ENCODE measurements at regions not wholly inside any gene's neighbourhood (a gene's known extent, or its start where the extent isn't known, plus 50 kb on each side); places are given as distances from the start of the nearest gene placed in this dataset.

- no peak overlapping the region for H3K27ac ChIP-seq
- in situ Hi-C loops (cut with MboI; ENCODE audit: low pct_unique_long_range_greater_than_20kb in 2 of 9, low sequenced_read_pairs in 9 of 9, unreplicated experiment in 9 of 9): no loop called here
- peak in 1 of 8 experiments; percentile 56 for ATAC-seq (replicated peaks in 6 of 8)
- H3K4me3 ChIP-seq: no peak overlapping the region
- H3K4me1 ChIP-seq (replicated peaks in 1 of 2): peaks cover 0 to 3% of the 10 kb centered on the region in 2 donors
Observed at GRCh38 chr9:115972362-115972761, 181.2 kb upstream of the PAPPA start.

DNA sequence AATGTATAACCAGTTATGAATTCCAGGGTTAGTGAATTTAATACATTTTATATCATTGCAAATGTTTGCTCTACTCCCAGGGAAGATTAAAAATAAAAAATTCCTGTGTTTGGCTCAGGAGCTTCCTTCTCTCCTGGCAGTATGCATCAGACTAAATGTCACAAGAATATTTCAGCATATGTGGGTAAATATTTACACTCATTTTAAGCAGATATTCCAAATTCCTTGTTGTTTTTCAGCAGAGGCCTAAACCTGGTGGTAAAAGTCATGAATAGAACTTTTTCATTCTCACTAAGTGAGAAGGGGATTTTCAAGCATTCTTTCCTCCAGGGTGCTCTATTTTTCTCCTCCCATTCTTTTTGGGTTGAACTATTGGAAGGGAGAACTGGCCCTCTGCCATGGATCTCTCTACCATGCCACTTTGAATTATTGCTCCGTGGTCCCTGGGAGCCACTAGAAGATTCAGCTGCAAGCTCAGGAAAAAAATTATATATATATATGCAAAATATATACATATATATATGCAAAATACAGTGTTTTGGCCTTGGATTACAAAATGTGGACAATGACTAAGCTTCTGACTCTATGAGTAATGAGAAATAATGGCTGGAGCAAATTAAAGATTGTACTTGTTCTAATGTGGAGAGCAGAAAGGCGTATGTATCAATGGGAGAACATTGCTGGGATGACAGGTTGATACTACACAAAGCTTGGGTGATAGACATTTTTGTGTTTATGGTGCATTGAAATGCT lies 180.6 kb upstream of the PAPPA start:
- ATAC-seq (replicated peaks in 6 of 8): peak in 1 of 8 experiments; percentile 84
- in situ Hi-C loops (cut with MboI; ENCODE audit: low pct_unique_long_range_greater_than_20kb in 2 of 9, low sequenced_read_pairs in 9 of 9, unreplicated experiment in 9 of 9): no loop called here
- 14 to 100% (median 87%) methylated on average over 1 to 2 of the region's 2 CpGs; no CpG with 5 or more reads in 2 of the 10 experiments for WGBS, 10 experiments
- H3K4me3 ChIP-seq: no peak overlapping the region
- peaks cover 0 to 3% of the 10 kb centered on the region in 2 donors for H3K4me1 ChIP-seq (replicated peaks in 1 of 2)
- H3K27ac ChIP-seq: no peak overlapping the region

DNA sequence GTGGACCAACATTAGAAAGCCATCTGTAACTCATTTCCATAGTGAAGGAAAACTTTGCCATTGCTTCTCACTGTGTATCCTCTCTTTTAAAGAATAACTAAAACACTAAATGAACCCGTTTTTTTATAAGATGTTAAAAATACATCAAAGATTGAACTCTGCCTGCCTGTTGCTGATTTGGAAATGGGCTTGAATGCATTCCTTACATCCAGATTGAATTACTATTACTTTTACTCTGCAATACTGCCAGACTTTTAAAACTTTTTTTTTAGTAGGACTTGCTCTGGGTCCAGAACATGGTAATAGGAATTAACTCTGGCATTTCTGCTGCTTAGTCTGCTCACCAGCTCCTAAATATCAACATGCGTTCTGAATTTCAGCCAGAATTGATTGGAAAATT lies 176.8 kb upstream of the PAPPA start:
- 20 to 100% (median 71%) methylated on average over 1 to 2 of the region's 2 CpGs; no CpG with 5 or more reads in 1 of the 10 experiments for WGBS, 10 experiments
- H3K4me3 ChIP-seq: no peak overlapping the region
- in situ Hi-C loops (cut with MboI; ENCODE audit: low pct_unique_long_range_greater_than_20kb in 2 of 9, low sequenced_read_pairs in 9 of 9, unreplicated experiment in 9 of 9): loop anchor here in 1 of 9 experiments (25.0 kb wide), 1 partner anchor 111 kb away; no protein-coding TSS in a partner anchor
- no peak overlapping the region for H3K27ac ChIP-seq
- no peak for ATAC-seq (replicated peaks in 6 of 8)
- no peaks in the 10 kb centered on the region for H3K4me1 ChIP-seq (replicated peaks in 1 of 2)

GRCh38 chr9:115978091-115978490 lies 175.5 kb upstream of the PAPPA start:
- in situ Hi-C loops (cut with MboI; ENCODE audit: low pct_unique_long_range_greater_than_20kb in 2 of 9, low sequenced_read_pairs in 9 of 9, unreplicated experiment in 9 of 9): loop anchor here in 1 of 9 experiments (25.0 kb wide), 1 partner anchor 109 kb away; no protein-coding TSS in a partner anchor
- peak in 3 of 8 experiments; percentile 53 to 95 (median 94) for ATAC-seq (replicated peaks in 6 of 8)

DNA sequence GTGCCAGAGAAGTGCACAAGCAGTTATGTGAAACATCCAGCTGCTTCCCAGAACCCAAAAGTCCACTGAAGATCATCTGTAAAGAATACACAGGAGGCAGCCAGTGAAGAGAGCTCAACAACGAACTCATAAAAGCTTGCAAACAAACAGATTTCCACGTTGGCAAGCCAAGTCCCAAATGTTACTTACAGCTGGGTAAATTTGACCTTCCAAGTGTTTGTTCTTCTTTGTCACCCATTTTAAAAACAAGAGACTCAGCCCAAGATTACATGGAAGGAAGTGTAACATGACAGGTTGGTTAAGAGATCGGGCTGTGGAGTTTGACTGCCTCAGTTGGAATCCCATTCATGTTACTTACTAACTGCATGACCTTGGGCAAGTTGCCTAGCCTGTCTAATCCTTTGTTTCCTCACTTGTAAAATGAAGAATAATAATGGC lies 174.9 kb upstream of the PAPPA start:
- no peaks in the 10 kb centered on the region for H3K4me1 ChIP-seq (replicated peaks in 1 of 2)
- in situ Hi-C loops (cut with MboI; ENCODE audit: low pct_unique_long_range_greater_than_20kb in 2 of 9, low sequenced_read_pairs in 9 of 9, unreplicated experiment in 9 of 9): loop anchor here in 1 of 9 experiments (25.0 kb wide), 1 partner anchor 109 kb away; no protein-coding TSS in a partner anchor
- ATAC-seq (replicated peaks in 6 of 8): peak in 2 of 8 experiments; percentile 36 to 66
- no peak overlapping the region for H3K4me3 ChIP-seq
- no peak overlapping the region for H3K27ac ChIP-seq
- WGBS, 10 experiments: 0 to 88% (median 60%) methylated on average over 1 to 3 of the region's 3 CpGs; no CpG with 5 or more reads in 1 of the 10 experiments

More at GRCh38 chr9:115978091-115978490, 175.5 kb upstream of the PAPPA start:
- H3K27ac ChIP-seq: no peak overlapping the region
- no peak overlapping the region for H3K4me3 ChIP-seq
- no peaks in the 10 kb centered on the region for H3K4me1 ChIP-seq (replicated peaks in 1 of 2)

GRCh38 chr9:115980054-115980453 lies 173.5 kb upstream of the PAPPA start:
- Histone ChIP-seq H3K27ac (no peak overlapping the region), H3K4me3 (no peak overlapping the region), H3K4me1 (replicated peaks in 1 of 2) (no peaks in the 10 kb centered on the region)
- 76 to 100% (median 85%) methylated on average over 1 to 2 of the region's 2 CpGs; no CpG with 5 or more reads in 1 of the 10 experiments for WGBS, 10 experiments
- in situ Hi-C loops (cut with MboI; ENCODE audit: low pct_unique_long_range_greater_than_20kb in 2 of 9, low sequenced_read_pairs in 9 of 9, unreplicated experiment in 9 of 9): loop anchor here in 1 of 9 experiments (25.0 kb wide), 1 partner anchor 107 kb away; no protein-coding TSS in a partner anchor
- no peak for ATAC-seq (replicated peaks in 6 of 8)

DNA sequence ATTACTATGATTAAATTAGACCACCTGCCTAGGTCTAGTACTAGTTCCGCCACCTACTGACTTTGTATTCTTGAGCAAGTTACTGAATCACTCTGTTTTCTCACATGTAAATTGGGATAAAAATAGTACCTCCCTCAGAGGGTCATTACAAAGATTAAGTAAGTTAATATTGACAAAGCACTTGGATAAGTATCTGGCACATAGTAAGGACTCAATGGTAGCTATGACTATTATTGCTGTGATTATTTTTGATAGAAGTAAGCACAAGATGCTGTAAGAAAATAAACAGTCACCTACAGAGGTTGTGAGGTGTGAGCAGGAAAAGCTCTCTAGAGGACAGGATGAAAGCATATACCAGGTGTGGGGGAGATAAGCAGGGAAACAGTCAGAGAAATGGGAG lies 173.1 kb upstream of the PAPPA start:
- in situ Hi-C loops (cut with MboI; ENCODE audit: low pct_unique_long_range_greater_than_20kb in 2 of 9, low sequenced_read_pairs in 9 of 9, unreplicated experiment in 9 of 9): loop anchor here in 1 of 9 experiments (25.0 kb wide), 1 partner anchor 107 kb away; no protein-coding TSS in a partner anchor
- 86 to 100% (median 100%) methylated on average over 1 of the region's 1 CpG; no CpG with 5 or more reads in 4 of the 10 experiments for WGBS, 10 experiments
- no peak for ATAC-seq (replicated peaks in 6 of 8)
- no peaks in the 10 kb centered on the region for H3K4me1 ChIP-seq (replicated peaks in 1 of 2)
- no peak overlapping the region for H3K4me3 ChIP-seq
- H3K27ac ChIP-seq: no peak overlapping the region

DNA sequence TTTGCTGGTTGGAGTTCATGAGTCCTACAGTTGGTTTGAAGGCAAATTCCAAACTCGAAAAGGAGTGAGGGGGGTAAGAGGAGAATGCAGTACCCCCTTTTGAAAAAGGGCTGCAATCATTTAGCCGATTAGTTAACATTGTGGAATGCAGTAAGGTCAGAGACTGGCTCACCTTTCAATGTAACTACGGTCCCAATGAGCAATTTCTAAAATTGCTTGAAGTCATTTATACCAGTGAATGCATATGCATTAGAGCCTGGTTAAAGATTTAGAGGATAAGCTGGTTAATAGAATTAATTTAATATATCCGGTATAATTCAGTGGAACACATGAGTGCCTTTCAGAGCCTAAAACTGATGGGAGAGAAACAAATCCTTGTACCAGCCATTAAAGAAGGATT lies 172.6 kb upstream of the PAPPA start:
- ATAC-seq (replicated peaks in 6 of 8): no peak
- H3K4me3 ChIP-seq: no peak overlapping the region
- 60 to 100% (median 83%) methylated on average over 1 to 4 of the region's 4 CpGs; no CpG with 5 or more reads in 1 of the 10 experiments for WGBS, 10 experiments
- in situ Hi-C loops (cut with MboI; ENCODE audit: low pct_unique_long_range_greater_than_20kb in 2 of 9, low sequenced_read_pairs in 9 of 9, unreplicated experiment in 9 of 9): loop anchor here in 1 of 9 experiments (25.0 kb wide), 1 partner anchor 106 kb away; no protein-coding TSS in a partner anchor
- H3K27ac ChIP-seq: no peak overlapping the region
- H3K4me1 ChIP-seq (replicated peaks in 1 of 2): no peaks in the 10 kb centered on the region

- in situ Hi-C loops (cut with MboI; ENCODE audit: low pct_unique_long_range_greater_than_20kb in 2 of 9, low sequenced_read_pairs in 9 of 9, unreplicated experiment in 9 of 9): loop anchor here in 1 of 9 experiments (25.0 kb wide), 1 partner anchor 104 kb away; no protein-coding TSS in a partner anchor
Observed at GRCh38 chr9:115983366-115983765, 170.2 kb upstream of the PAPPA start.

DNA sequence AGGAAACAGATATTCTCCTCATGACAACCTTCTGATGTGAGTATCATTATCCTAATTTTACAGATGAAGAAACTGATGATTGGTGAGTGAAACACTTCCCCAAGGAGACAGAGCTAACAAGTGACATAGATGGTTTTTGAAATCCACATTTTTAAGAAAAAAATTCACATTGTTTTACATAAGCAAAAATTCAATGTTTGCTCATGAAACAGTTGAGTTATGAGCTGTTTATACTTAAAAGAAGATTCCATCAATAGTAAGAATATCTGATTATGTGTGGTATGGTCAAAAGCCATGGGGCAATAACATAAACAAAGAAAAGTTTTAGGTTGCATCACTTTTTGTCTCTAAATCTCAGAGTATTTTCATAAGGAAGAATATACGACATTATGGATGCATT lies 167.9 kb upstream of the PAPPA start:
- Histone ChIP-seq H3K27ac (no peak overlapping the region), H3K4me3 (no peak overlapping the region), H3K4me1 (replicated peaks in 1 of 2) (no peaks in the 10 kb centered on the region)
- in situ Hi-C loops (cut with MboI; ENCODE audit: low pct_unique_long_range_greater_than_20kb in 2 of 9, low sequenced_read_pairs in 9 of 9, unreplicated experiment in 9 of 9): loop anchor here in 1 of 9 experiments (25.0 kb wide), 1 partner anchor 102 kb away; no protein-coding TSS in a partner anchor
- ATAC-seq (replicated peaks in 6 of 8): no peak
- WGBS, 10 experiments: 90 to 100% (median 94%) methylated on average over 1 of the region's 1 CpG; no CpG with 5 or more reads in 5 of the 10 experiments

More at GRCh38 chr9:115983366-115983765, 170.2 kb upstream of the PAPPA start:
- Histone ChIP-seq H3K4me1 (replicated peaks in 1 of 2) (no peaks in the 10 kb centered on the region), H3K4me3 (no peak overlapping the region), H3K27ac (no peak overlapping the region)
- 91 to 100% (median 96%) methylated on average over 1 to 6 of the region's 6 CpGs; no CpG with 5 or more reads in 2 of the 10 experiments for WGBS, 10 experiments
- ATAC-seq (replicated peaks in 6 of 8): no peak

GRCh38 chr9:115986508-115986907 lies 167.1 kb upstream of the PAPPA start:
- no peak overlapping the region for H3K27ac ChIP-seq
- no peaks in the 10 kb centered on the region for H3K4me1 ChIP-seq (replicated peaks in 1 of 2)
- 83 to 100% (median 95%) methylated on average over 1 to 3 of the region's 3 CpGs; no CpG with 5 or more reads in 1 of the 10 experiments for WGBS, 10 experiments
- in situ Hi-C loops (cut with MboI; ENCODE audit: low pct_unique_long_range_greater_than_20kb in 2 of 9, low sequenced_read_pairs in 9 of 9, unreplicated experiment in 9 of 9): loop anchor here in 1 of 9 experiments (25.0 kb wide), 1 partner anchor 101 kb away; no protein-coding TSS in a partner anchor
- ATAC-seq (replicated peaks in 6 of 8): no peak
- no peak overlapping the region for H3K4me3 ChIP-seq

DNA sequence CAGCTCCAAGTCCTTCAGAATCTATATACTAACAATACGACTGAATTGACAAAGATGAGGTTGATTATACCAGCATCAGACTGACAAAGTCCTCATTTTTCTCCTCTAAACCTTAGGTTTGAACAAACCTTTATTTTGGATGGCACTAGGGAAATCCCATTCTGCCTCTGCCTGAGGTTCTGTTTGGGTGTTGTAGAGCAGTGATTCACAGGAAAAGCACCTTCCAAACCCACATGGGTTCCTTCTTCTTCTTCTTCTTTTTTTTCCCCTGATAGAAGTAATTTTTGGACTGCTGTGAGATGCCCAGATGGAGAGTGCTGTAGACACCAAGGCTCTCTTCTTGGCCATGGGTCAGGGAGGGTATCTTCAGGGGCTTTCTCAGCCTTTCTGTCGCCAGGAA lies 164.9 kb upstream of the PAPPA start:
- Histone ChIP-seq H3K4me1 (replicated peaks in 1 of 2) (no peaks in the 10 kb centered on the region), H3K27ac (no peak overlapping the region), H3K4me3 (no peak overlapping the region)
- in situ Hi-C loops (cut with MboI; ENCODE audit: low pct_unique_long_range_greater_than_20kb in 2 of 9, low sequenced_read_pairs in 9 of 9, unreplicated experiment in 9 of 9): loop anchor here in 1 of 9 experiments (25.0 kb wide), 1 partner anchor 99 kb away; no protein-coding TSS in a partner anchor
- ATAC-seq (replicated peaks in 6 of 8): no peak
- 60 to 100% (median 88%) methylated on average over 1 to 2 of the region's 2 CpGs; no CpG with 5 or more reads in 3 of the 10 experiments for WGBS, 10 experiments

GRCh38 chr9:115989831-115990230 lies 163.8 kb upstream of the PAPPA start:
- Histone ChIP-seq H3K27ac (no peak overlapping the region), H3K4me1 (replicated peaks in 1 of 2) (no peaks in the 10 kb centered on the region), H3K4me3 (no peak overlapping the region)
- in situ Hi-C loops (cut with MboI; ENCODE audit: low pct_unique_long_range_greater_than_20kb in 2 of 9, low sequenced_read_pairs in 9 of 9, unreplicated experiment in 9 of 9): loop anchor here in 1 of 9 experiments (25.0 kb wide), 1 partner anchor 97 kb away; no protein-coding TSS in a partner anchor
- 40 to 100% (median 79%) methylated on average over 1 to 4 of the region's 4 CpGs; no CpG with 5 or more reads in 2 of the 10 experiments for WGBS, 10 experiments
- ATAC-seq (replicated peaks in 6 of 8): no peak

All from motor neuron (in vitro differentiated cells).